ENCODE measurements at regions not wholly inside any gene's neighbourhood (a gene's known extent, or its start where the extent isn't known, plus 50 kb on each side); places are given as distances from the start of the nearest gene placed in this dataset.

GRCh38 chrX:46436744-46437143 is 108.5 kb downstream of the ZNF674 start:
- TF ChIP-seq CTCF (IDR thresholded peaks at IDR 0.05) (no peak), POLR2A (IDR thresholded peaks at IDR 0.05) (no peak)

Measured in thyroid gland (tissue), 4 donors.